OCI-LY7 (cell line): ENCODE measurements at regions not wholly inside any gene's neighbourhood (a gene's known extent, or its start where the extent isn't known, plus 50 kb on each side); places are given as distances from the start of the nearest gene placed in this dataset.

ENCODE experiments used
- BruUV-seq: library from RNA; stranded (reverse); fragments of 400-500 nt; replicated peaks from 2 replicates; lab custom pipeline; 2021; lab: Mats Ljungman, UMichigan
- CTCF ChIA-PET: fragments of 300-600 bp; sonication (Branson Sonifier 250); formaldehyde crosslinking; loops from one replicate; lab custom pipeline; 2022; ENCODE audit warnings: antibody characterized with exemption; ENCODE audit not compliant: unreplicated experiment; lab: Charles Lee
- POLR2A ChIA-PET: fragments of 300-600 bp; sonication (Branson Sonifier 250); formaldehyde crosslinking; loops from one replicate; lab custom pipeline; 2022; ENCODE audit warnings: antibody characterized with exemption; lab: Charles Lee
- DNase-seq: peaks from one replicate; pipeline ENCODE4 v3.0.0-alpha.2; 2015; ENCODE audit warnings: low spot score
- H2AFZ ChIP-seq: fragments of 200-600 bp; sonication (generic), shearing (Covaris generic); 2 replicates; pipeline ENCODE4 v1.6.1; 2014; ENCODE audit warnings: mild to moderate bottlenecking, antibody characterized with exemption, low read length, moderate library complexity
- H3K27ac ChIP-seq: fragments of 200-600 bp; sonication (generic); 2 replicates; pipeline ENCODE4 v1.5.1; 2014; ENCODE audit warnings: mixed run types, low read depth, mild to moderate bottlenecking, moderate library complexity, low read length, inconsistent platforms; ENCODE audit not compliant: poor library complexity, severe bottlenecking
- H3K36me3 ChIP-seq: fragments of 200-600 bp; sonication (generic); 2 replicates; pipeline ENCODE4 v1.6.1; 2014; ENCODE audit warnings: mild to moderate bottlenecking, antibody characterized with exemption, low read length, moderate library complexity, mixed read lengths; ENCODE audit not compliant: insufficient read depth
- H3K4me1 ChIP-seq: fragments of 200-600 bp; sonication (generic); 2 replicates; pipeline ENCODE4 v1.5.1; 2014; ENCODE audit warnings: mild to moderate bottlenecking, low read length; ENCODE audit not compliant: insufficient read depth, poor library complexity, severe bottlenecking
- H3K4me2 ChIP-seq: fragments of 200-600 bp; sonication (generic); 2 replicates; pipeline ENCODE4 v1.6.1; 2014; ENCODE audit warnings: mild to moderate bottlenecking, low read length
- H3K4me3 ChIP-seq: fragments of 200-600 bp; sonication (generic); 2 replicates; pipeline ENCODE4 v1.5.1; 2014; ENCODE audit warnings: mild to moderate bottlenecking, low read depth, low read length; ENCODE audit not compliant: poor library complexity, severe bottlenecking
- H3K79me2 ChIP-seq: fragments of 200-600 bp; sonication (generic); 2 replicates; pipeline ENCODE4 v1.6.1; 2016; ENCODE audit warnings: low read depth, mild to moderate bottlenecking, low read length, moderate library complexity, mixed read lengths; ENCODE audit not compliant: insufficient read depth
- H3K9me2 ChIP-seq: fragments of 200-600 bp; sonication (generic); 2 replicates; pipeline ENCODE4 v1.6.1; 2016; ENCODE audit warnings: mild to moderate bottlenecking, low read length, mixed read lengths; ENCODE audit not compliant: insufficient read depth
- H3K9me3 ChIP-seq: fragments of 200-600 bp; sonication (generic); 2 replicates; pipeline ENCODE4 v1.6.1; 2014; ENCODE audit warnings: mild to moderate bottlenecking, mixed run types, low read length, mixed read lengths
- H4K20me1 ChIP-seq: fragments of 200-600 bp; sonication (generic); 2 replicates; pipeline ENCODE4 v1.6.1; 2014; ENCODE audit warnings: mild to moderate bottlenecking, antibody characterized with exemption, low read length, moderate library complexity, mixed read lengths; ENCODE audit not compliant: insufficient read depth
- EZH2phosphoT487 ChIP-seq: fragments of 200-600 bp; sonication (generic); IDR thresholded peaks from 2 replicates; pipeline ENCODE4 v1.6.1; 2018; ENCODE audit warnings: low read depth, borderline replicate concordance, mild to moderate bottlenecking, mixed run types, antibody characterized with exemption, low read length, moderate library complexity, mixed read lengths
- intact Hi-C: fragments of 100-400 bp; cut with micrococcal nuclease; formaldehyde crosslinking; loops from one replicate; pipeline ENCODE4 v1.10.0; 2022; ENCODE audit not compliant: unreplicated experiment
- TF ChIP-seq, protein P1 (sequence below): fragments of 200-600 bp; sonication (generic); conservative IDR thresholded peaks from 2 replicates; pipeline ENCODE4 v1.5.1; 2014; ENCODE audit warnings: mild to moderate bottlenecking, antibody characterized with exemption, low read length, moderate library complexity, mixed read lengths

DNA sequence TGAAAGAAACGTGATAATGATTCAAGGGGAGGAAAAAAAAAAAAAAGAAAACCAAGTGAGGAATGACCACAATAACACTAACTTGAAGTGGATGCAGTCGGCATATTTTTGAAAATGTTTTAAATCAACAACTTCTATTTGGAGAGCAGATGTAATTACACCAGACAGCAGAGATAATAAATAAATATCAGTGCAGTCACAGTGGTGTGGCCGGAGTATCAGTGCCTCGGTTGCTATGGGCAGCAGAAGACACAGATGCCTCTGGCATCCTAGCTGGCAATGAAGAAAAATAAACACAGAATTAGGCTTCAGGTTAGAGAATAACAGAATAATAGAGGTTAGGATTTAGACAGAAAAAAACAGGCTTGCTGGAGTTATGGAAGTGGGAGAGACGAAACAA lies 888.3 kb downstream of the LTN1 start:
- no TSS peak for BruUV-seq
- intact Hi-C loops, result no loop called here
- Histone ChIP-seq H3K36me3 (no peaks in the 10 kb centered on the region), H3K9me2 (no peaks in the 10 kb centered on the region), H3K79me2 (no peaks in the 10 kb centered on the region), H3K4me3 (no peak overlapping the region), H4K20me1 (no peaks in the 10 kb centered on the region), H3K27ac (no peak overlapping the region), H3K9me3 (peaks cover 4% of the 10 kb centered on the region; the same call in 1 of the 2 replicates), H3K4me1 (no peaks in the 10 kb centered on the region), H3K4me2 (no peak overlapping the region), H2AFZ (no peak overlapping the region; the same call in 1 of the 2 replicates)
- no peak for DNase-seq
- ChIA-PET POLR2A (no interaction called here), CTCF (no interaction called here)
- TF ChIP-seq, protein P1, sequence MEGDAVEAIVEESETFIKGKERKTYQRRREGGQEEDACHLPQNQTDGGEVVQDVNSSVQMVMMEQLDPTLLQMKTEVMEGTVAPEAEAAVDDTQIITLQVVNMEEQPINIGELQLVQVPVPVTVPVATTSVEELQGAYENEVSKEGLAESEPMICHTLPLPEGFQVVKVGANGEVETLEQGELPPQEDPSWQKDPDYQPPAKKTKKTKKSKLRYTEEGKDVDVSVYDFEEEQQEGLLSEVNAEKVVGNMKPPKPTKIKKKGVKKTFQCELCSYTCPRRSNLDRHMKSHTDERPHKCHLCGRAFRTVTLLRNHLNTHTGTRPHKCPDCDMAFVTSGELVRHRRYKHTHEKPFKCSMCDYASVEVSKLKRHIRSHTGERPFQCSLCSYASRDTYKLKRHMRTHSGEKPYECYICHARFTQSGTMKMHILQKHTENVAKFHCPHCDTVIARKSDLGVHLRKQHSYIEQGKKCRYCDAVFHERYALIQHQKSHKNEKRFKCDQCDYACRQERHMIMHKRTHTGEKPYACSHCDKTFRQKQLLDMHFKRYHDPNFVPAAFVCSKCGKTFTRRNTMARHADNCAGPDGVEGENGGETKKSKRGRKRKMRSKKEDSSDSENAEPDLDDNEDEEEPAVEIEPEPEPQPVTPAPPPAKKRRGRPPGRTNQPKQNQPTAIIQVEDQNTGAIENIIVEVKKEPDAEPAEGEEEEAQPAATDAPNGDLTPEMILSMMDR, result no peak
- no peak for TF ChIP-seq EZH2phosphoT487

DNA sequence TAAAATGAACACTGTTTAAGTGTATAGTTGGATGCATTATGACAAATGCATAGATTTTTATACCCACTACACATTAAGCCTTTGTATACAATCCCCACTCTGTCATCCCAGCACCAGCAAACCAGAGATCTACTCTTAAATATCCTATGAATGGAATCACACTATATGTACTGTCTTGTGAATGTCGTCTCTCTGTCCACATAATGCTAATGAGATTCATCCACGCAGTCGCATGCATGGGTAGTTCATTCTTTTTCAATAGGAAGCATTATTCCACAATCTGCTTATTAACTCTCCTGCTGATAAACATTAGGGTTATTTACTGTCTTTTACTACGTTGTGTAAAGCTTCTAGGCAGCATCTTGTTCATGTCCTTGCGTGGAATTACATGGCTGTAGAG lies 892.3 kb downstream of the LTN1 start:
- no peak for TF ChIP-seq EZH2phosphoT487
- TF ChIP-seq, protein P1, result no peak

DNA sequence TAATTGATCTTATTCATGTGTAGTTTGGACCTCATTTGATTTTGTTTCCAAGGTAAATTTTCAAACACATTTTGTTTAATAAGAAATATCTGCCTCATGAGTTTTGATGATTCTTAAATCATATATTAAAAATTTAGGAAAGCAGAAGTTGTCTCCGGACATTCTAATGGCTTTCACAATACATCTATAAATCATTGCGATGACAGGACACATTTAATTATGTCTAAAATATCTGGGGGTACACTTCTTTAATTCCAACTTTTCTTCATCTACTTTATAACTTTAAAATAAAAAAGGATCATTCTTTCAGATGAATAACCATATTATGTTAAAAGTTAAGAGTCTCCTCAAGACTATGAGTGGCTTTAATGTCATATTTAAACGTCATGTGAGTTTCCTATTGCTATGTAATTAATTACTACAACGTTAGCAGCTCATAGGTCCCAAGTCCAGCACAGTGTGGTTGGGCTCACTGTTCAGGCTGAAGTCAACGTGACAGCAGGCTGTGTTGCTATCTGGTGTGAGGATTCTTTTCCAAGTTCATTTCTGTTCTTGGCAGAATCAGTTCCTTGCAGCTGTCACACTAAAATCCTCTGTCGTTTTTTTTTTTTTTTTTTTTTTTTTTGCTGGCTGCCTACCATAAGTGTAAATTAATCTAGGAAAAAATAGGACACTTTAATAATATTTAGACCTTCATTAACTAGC lies 893.5 kb downstream of the LTN1 start:
- H3K9me2 ChIP-seq, result no peaks in the 10 kb centered on the region
- no TSS peak for BruUV-seq
- H3K4me3 ChIP-seq, result no peak overlapping the region
- intact Hi-C loops, result no loop called here
- no peak for DNase-seq
- no peaks in the 10 kb centered on the region for H3K4me1 ChIP-seq
- no peak overlapping the region for H2AFZ ChIP-seq
- no peaks in the 10 kb centered on the region for H3K36me3 ChIP-seq
- no peak overlapping the region for H3K27ac ChIP-seq
- H3K79me2 ChIP-seq, result no peaks in the 10 kb centered on the region
- POLR2A ChIA-PET, result interaction anchor here (0.6 to 0.7 kb wide), 3 partner anchors 14 to 1379 kb away, joined by 3 to 5 read pairs (median 3); no protein-coding TSS in a partner anchor
- CTCF ChIA-PET, result no interaction called here
- no peak overlapping the region for H3K4me2 ChIP-seq
- H3K9me3 ChIP-seq, result peaks cover 4% of the 10 kb centered on the region; the same call in 1 of the 2 replicates
- TF ChIP-seq, protein P1, result no peak
- TF ChIP-seq EZH2phosphoT487, result no peak
- H4K20me1 ChIP-seq, result no peaks in the 10 kb centered on the region

More for the DNA sequence above, 892.3 kb downstream of the LTN1 start:
- ChIA-PET CTCF (no interaction called here), POLR2A (no interaction called here)
- no peak overlapping the region for H3K4me3 ChIP-seq
- intact Hi-C loops, result no loop called here
- no peaks in the 10 kb centered on the region for H4K20me1 ChIP-seq
- no TSS peak for BruUV-seq
- H3K4me2 ChIP-seq, result no peak overlapping the region
- no peak overlapping the region for H3K27ac ChIP-seq
- DNase-seq, result no peak
- no peak overlapping the region for H2AFZ ChIP-seq
- no peaks in the 10 kb centered on the region for H3K79me2 ChIP-seq
- no peaks in the 10 kb centered on the region for H3K9me2 ChIP-seq
- no peaks in the 10 kb centered on the region for H3K36me3 ChIP-seq
- no peaks in the 10 kb centered on the region for H3K4me1 ChIP-seq
- H3K9me3 ChIP-seq, result peaks cover 4% of the 10 kb centered on the region; the same call in 1 of the 2 replicates
